Upper lobe of left lung (tissue), 4 donors: ENCODE measurements at regions not wholly inside any gene's neighbourhood (a gene's known extent, or its start where the extent isn't known, plus 50 kb on each side); places are given as distances from the start of the nearest gene placed in this dataset.

Source experiments
- CTCF ChIP-seq, 6 experiments: fragments of 450-650 bp in 4 of 6; fragments of 200-600 bp in 2 of 6; sonication (generic) in 2 of 6; IDR thresholded peaks; one replicate each; pipeline ENCODE4 v1.5.1; 2016 to 2019; ENCODE audit warnings: antibody characterized with exemption in 6 of 6
- EP300 ChIP-seq, 4 donors: sonication (generic); formaldehyde crosslinking; IDR thresholded peaks; one replicate each; pipeline ENCODE4 v1.5.1; 2017; ENCODE audit warnings: antibody characterized with exemption in 4 of 4, control low read depth in 2 of 4
- POLR2AphosphoS5 ChIP-seq, 2 donors: sonication (generic); formaldehyde crosslinking; IDR thresholded peaks; one replicate each; pipeline ENCODE4 v1.5.1; 2017; ENCODE audit warnings: antibody characterized with exemption in 2 of 2

- TF ChIP-seq POLR2AphosphoS5 (IDR thresholded peaks at IDR 0.05) = no peak
- TF ChIP-seq CTCF (IDR thresholded peaks at IDR 0.05) = no peak
- no peak for TF ChIP-seq EP300 (IDR thresholded peaks at IDR 0.05)
Observed at GRCh38 chr11:107265591-107266121, 192.0 kb downstream of the CWF19L2 start.
